SU-DHL-6 (cell line): ENCODE measurements at regions not wholly inside any gene's neighbourhood (a gene's known extent, or its start where the extent isn't known, plus 50 kb on each side); places are given as distances from the start of the nearest gene placed in this dataset.

Source experiments
- H2AFZ ChIP-seq: fragments of 200-600 bp; sonication (generic); 2 replicates; pipeline ENCODE4 v1.6.1; 2014; ENCODE audit warnings: low read depth, mild to moderate bottlenecking, moderate library complexity, mixed read lengths, antibody characterized with exemption, low read length; ENCODE audit not compliant: severe bottlenecking
- H3F3A ChIP-seq: fragments of 200-600 bp; shearing (Covaris generic); 2 replicates; pipeline ENCODE4 v1.6.0; 2016; ENCODE audit warnings: antibody characterized with exemption, mild to moderate bottlenecking; ENCODE audit not compliant: insufficient read depth
- H3K27ac ChIP-seq: fragments of 200-600 bp; sonication (generic); 2 replicates; pipeline ENCODE4 v1.5.1; 2016; ENCODE audit warnings: low read depth, mild to moderate bottlenecking, low read length, moderate library complexity, mixed read lengths
- H3K27me3 ChIP-seq: fragments of 200-600 bp; sonication (generic), shearing (Covaris generic); 2 replicates; pipeline ENCODE4 v1.6.0; 2014; ENCODE audit warnings: mild to moderate bottlenecking, low read length
- H3K36me3 ChIP-seq: fragments of 200-600 bp; sonication (generic); 2 replicates; pipeline ENCODE4 v1.6.1; 2014; ENCODE audit warnings: mild to moderate bottlenecking, low read length, mixed read lengths
- H3K4me2 ChIP-seq: fragments of 300-600, 200-600 bp; shearing (Covaris generic), sonication (generic); 2 replicates; pipeline ENCODE4 v1.6.0; 2014; ENCODE audit warnings: low read length, low read depth, mild to moderate bottlenecking; ENCODE audit not compliant: poor library complexity, severe bottlenecking
- H3K4me3 ChIP-seq: fragments of 200-600 bp; sonication (generic); 2 replicates; pipeline ENCODE4 v1.5.1; 2014; ENCODE audit warnings: antibody characterized with exemption, low read length, mild to moderate bottlenecking, mixed read lengths; ENCODE audit not compliant: insufficient read depth, poor library complexity, severe bottlenecking
- H3K79me2 ChIP-seq: fragments of 200-600 bp; sonication (generic); 2 replicates; pipeline ENCODE4 v1.6.1; 2014; ENCODE audit warnings: mild to moderate bottlenecking, low read length, moderate library complexity; ENCODE audit not compliant: insufficient read depth
- H3K9ac ChIP-seq: fragments of 200-600 bp; sonication (generic); 2 replicates; pipeline ENCODE4 v1.7.0; 2014; ENCODE audit warnings: mild to moderate bottlenecking, low read length
- H3K9me2 ChIP-seq: fragments of 200-600 bp; sonication (generic); replicated peaks from 2 replicates; pipeline ENCODE4 v1.6.1; 2014; ENCODE audit warnings: low read length; ENCODE audit not compliant: insufficient read depth
- H3K9me3 ChIP-seq: fragments of 200-600 bp; sonication (generic); 2 replicates; pipeline ENCODE4 v1.6.1; 2014; ENCODE audit warnings: low read length, mixed read lengths; ENCODE audit not compliant: insufficient read depth
- H4K20me1 ChIP-seq: fragments of 200-600 bp; sonication (generic); 2 replicates; pipeline ENCODE4 v1.6.1; 2014; ENCODE audit warnings: low read depth, mild to moderate bottlenecking, antibody characterized with exemption, low read length, moderate library complexity, mixed read lengths
- CTCF ChIP-seq: fragments of 200-600 bp; sonication (generic); IDR thresholded peaks from one replicate; pipeline ENCODE4 v1.5.1; 2017; ENCODE audit warnings: antibody characterized with exemption, mild to moderate bottlenecking, low read length, moderate library complexity; ENCODE audit not compliant: insufficient read depth, poor library complexity, severe bottlenecking
- EZH2phosphoT487 ChIP-seq: fragments of 200-600 bp; sonication (generic), shearing (Covaris generic); conservative IDR thresholded peaks from 2 replicates; pipeline ENCODE4 v1.6.1; 2018; ENCODE audit warnings: mild to moderate bottlenecking, antibody characterized with exemption, low read length, moderate library complexity, mixed read lengths

DNA sequence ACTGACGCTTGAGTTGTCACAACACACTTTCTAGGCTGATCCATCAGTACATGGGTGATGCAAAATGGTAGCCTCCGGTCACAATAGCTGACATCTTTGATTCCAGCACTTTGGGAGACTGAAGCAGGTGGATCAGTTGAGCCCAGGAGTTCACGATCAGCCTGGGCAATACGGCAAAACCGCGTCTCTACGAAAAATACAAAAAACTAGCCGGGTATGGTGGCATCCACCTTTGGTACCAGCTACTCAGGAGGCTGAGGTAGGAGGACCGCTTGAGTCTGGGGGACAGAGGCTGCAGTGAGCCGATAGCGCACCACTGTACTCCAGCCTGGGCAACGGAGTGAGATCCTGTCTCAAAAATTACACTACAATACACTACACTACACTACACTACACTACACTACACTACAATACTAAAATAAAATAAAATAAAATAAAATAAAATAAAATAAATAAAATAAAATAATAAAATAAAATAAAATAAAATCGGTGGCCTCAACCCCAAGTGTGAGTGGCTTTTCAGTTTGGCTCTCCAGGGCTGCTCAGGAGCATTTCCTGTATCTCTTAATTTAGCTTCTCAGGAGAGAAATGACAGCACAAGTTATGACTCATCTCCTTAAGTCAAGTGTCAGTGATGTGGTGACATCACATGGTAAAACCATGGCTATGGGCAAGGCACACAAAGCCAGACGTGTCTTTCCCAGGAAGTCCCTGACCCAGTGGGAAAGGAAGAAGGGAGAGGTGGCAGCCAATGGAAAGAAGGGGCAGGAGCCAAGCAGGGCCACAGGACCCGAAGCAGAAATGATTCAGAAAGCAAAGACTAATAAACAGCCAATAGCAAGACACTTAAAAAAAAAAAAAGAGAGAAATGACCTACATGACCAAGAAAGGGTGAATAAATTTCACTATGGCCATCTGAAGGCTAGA is 75.3 kb upstream of the TBC1D3K start:
- H2AFZ ChIP-seq: no peak overlapping the region
- no peaks in the 10 kb centered on the region for H3K9me2 ChIP-seq
- no peak overlapping the region for H3K9ac ChIP-seq
- no peaks in the 10 kb centered on the region for H3K36me3 ChIP-seq
- H3K27ac ChIP-seq: peak overlapping the region; percentile 31; the same call in 1 of the 2 replicates
- peaks cover 20% of the 10 kb centered on the region; the same call in 1 of the 2 replicates for H3F3A ChIP-seq
- H3K4me2 ChIP-seq: no peak overlapping the region
- TF ChIP-seq EZH2phosphoT487 (no peak), CTCF (no peak)
- H3K9me3 ChIP-seq: no peaks in the 10 kb centered on the region
- H4K20me1 ChIP-seq: no peaks in the 10 kb centered on the region
- H3K79me2 ChIP-seq: no peaks in the 10 kb centered on the region
- no peaks in the 10 kb centered on the region for H3K27me3 ChIP-seq
- no peak overlapping the region for H3K4me3 ChIP-seq

DNA sequence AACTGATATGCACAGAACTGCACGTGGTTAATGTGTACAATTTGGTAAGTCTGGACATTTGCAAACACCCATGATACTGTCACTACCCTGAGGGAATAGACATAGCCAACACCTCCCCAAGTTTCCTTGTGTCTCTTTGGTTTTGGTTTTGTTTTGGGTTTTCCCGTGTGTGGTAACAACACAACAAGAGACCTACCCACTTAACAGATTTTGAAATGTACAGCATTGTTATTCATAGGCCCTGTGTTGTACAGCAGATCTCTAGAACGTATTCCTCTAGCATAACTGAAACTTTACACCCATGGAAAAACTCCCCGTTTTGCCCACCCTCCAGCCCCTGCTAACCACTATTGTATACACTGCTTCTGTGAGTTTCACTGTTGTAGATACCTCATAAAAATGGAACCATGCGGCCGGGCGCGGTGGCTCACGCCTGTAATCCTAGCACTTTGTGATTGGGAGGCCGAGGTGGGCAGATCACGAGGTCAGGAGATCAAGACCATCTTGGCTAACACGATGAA is 76.3 kb upstream of the TBC1D3K start:
- Histone ChIP-seq H3F3A (peaks cover 21% of the 10 kb centered on the region; the same call in 1 of the 2 replicates), H3K79me2 (no peaks in the 10 kb centered on the region), H3K27ac (peak overlapping the region; percentile 43), H3K9me3 (no peaks in the 10 kb centered on the region), H3K4me2 (no peak overlapping the region), H3K9ac (no peak overlapping the region), H3K9me2 (no peaks in the 10 kb centered on the region), H3K36me3 (no peaks in the 10 kb centered on the region), H2AFZ (no peak overlapping the region), H3K4me3 (no peak overlapping the region), H4K20me1 (no peaks in the 10 kb centered on the region), H3K27me3 (no peaks in the 10 kb centered on the region)
- TF ChIP-seq EZH2phosphoT487 (no peak), CTCF (no peak)

DNA sequence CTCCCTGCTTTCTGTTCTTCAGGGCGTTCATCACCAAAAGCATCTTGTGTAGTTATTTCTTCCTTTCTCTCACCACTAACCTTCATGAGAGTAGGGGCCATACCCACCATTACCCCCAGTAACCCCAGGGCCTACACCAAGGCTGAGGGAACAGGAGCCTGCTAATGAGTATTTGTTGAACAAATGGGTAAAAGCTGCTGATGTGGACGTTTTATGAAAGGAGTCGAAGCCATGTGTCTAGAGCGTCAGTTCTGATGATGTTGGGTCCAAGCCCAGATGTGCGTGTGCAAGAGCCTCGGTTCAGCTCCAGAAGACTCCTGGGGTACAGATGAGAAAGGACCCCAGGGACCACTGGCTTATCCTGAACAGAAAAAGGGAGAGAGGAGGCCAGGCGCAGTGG is 77.1 kb upstream of the TBC1D3K start:
- peaks cover 21% of the 10 kb centered on the region; the same call in 1 of the 2 replicates for H3F3A ChIP-seq
- no peak overlapping the region for H3K4me2 ChIP-seq
- TF ChIP-seq CTCF: no peak
- TF ChIP-seq EZH2phosphoT487: no peak
- no peak overlapping the region for H3K9ac ChIP-seq
- no peaks in the 10 kb centered on the region for H3K79me2 ChIP-seq
- peak overlapping the region; percentile 43; the same call in 1 of the 2 replicates for H3K27ac ChIP-seq
- H3K9me3 ChIP-seq: no peaks in the 10 kb centered on the region
- no peaks in the 10 kb centered on the region for H3K36me3 ChIP-seq
- no peak overlapping the region for H3K4me3 ChIP-seq
- no peaks in the 10 kb centered on the region for H3K9me2 ChIP-seq
- H4K20me1 ChIP-seq: no peaks in the 10 kb centered on the region
- H2AFZ ChIP-seq: no peak overlapping the region
- H3K27me3 ChIP-seq: no peaks in the 10 kb centered on the region
